ENCODE measurements at regions not wholly inside any gene's neighbourhood (a gene's known extent, or its start where the extent isn't known, plus 50 kb on each side); places are given as distances from the start of the nearest gene placed in this dataset.

GRCh38 chr12:28065374-28065773 is 92.8 kb upstream of the PTHLH start:
- Histone ChIP-seq H3K9me3 (ENCODE audit: low read length) (no peaks in the 10 kb centered on the region), H3K9ac (ENCODE audit: insufficient read depth, low read depth, low read length) (no peak overlapping the region), H3K36me3 (replicated peaks in 1 of 2; ENCODE audit: control insufficient read depth in 1 of 2, insufficient read depth in 2 of 2, low read length in 2 of 2) (no peaks in the 10 kb centered on the region), H3K27me3 (ENCODE audit: control insufficient read depth in 1 of 2, insufficient read depth in 2 of 2, low read length in 2 of 2) (no peaks in the 10 kb centered on the region; a peak in 1 of 5 replicates), H3K79me2 (ENCODE audit: insufficient read depth, low read length) (no peaks in the 10 kb centered on the region), H3K4me3 (replicated peaks in 1 of 3; ENCODE audit: insufficient read depth in 1 of 3, low read depth in 2 of 3, low read length in 3 of 3) (no peak overlapping the region), H3K4me2 (ENCODE audit: low read depth, low read length) (no peak overlapping the region), H4K20me1 (ENCODE audit: insufficient read depth, low read length) (no peaks in the 10 kb centered on the region), H2AFZ (ENCODE audit: low read length) (no peak overlapping the region), H3K4me1 (ENCODE audit: insufficient read depth, low read length) (no peaks in the 10 kb centered on the region), H3K27ac (ENCODE audit: extremely low read length, insufficient read depth, low read length) (no peak overlapping the region)
- ATAC-seq (no peak), FAIRE-seq (no peak), DNase-seq (ENCODE audit: low spot score) (no peak)
- WGBS (ENCODE audit: low lambda C conversion rate) = 0% methylated on average over 2 of the region's 2 CpGs
- CTCF ChIA-PET (ENCODE audit: low intra/inter-chr PET ratio, low total read pairs) = no interaction called here
- intact Hi-C loops (cut with micrococcal nuclease; ENCODE audit: unreplicated experiment) (no loop called here), in situ Hi-C loops (cut with HindIII; ENCODE audit: extremely low pct_ligation_motif_present, low pct_unique_long_range_greater_than_20kb) (no loop called here)
- TF ChIP-seq CERS6 (CRISPR knock-in tag; IDR thresholded peaks at IDR 0.05) (no peak), HNF1A (IDR thresholded peaks at IDR 0.05; ENCODE audit: low read depth) (no peak), HNF1A (CRISPR knock-in tag; IDR thresholded peaks at IDR 0.05; ENCODE audit: borderline replicate concordance) (no peak), ZNF432 (CRISPR knock-in tag; IDR thresholded peaks at IDR 0.05; ENCODE audit: borderline replicate concordance) (no peak), KDM2A (CRISPR knock-in tag; IDR thresholded peaks at IDR 0.05; ENCODE audit: borderline replicate concordance, low read depth) (no peak), ZNF792 (CRISPR knock-in tag; IDR thresholded peaks at IDR 0.05) (no peak), BATF2 (CRISPR knock-in tag; IDR thresholded peaks at IDR 0.05) (no peak), ZNF75D (CRISPR knock-in tag; IDR thresholded peaks at IDR 0.05; ENCODE audit: borderline replicate concordance) (no peak), RARA (CRISPR knock-in tag; IDR thresholded peaks at IDR 0.05) (no peak), MIER3 (CRISPR knock-in tag; IDR thresholded peaks at IDR 0.05; ENCODE audit: borderline replicate concordance) (no peak)
- TF ChIP-seq, protein P1, sequence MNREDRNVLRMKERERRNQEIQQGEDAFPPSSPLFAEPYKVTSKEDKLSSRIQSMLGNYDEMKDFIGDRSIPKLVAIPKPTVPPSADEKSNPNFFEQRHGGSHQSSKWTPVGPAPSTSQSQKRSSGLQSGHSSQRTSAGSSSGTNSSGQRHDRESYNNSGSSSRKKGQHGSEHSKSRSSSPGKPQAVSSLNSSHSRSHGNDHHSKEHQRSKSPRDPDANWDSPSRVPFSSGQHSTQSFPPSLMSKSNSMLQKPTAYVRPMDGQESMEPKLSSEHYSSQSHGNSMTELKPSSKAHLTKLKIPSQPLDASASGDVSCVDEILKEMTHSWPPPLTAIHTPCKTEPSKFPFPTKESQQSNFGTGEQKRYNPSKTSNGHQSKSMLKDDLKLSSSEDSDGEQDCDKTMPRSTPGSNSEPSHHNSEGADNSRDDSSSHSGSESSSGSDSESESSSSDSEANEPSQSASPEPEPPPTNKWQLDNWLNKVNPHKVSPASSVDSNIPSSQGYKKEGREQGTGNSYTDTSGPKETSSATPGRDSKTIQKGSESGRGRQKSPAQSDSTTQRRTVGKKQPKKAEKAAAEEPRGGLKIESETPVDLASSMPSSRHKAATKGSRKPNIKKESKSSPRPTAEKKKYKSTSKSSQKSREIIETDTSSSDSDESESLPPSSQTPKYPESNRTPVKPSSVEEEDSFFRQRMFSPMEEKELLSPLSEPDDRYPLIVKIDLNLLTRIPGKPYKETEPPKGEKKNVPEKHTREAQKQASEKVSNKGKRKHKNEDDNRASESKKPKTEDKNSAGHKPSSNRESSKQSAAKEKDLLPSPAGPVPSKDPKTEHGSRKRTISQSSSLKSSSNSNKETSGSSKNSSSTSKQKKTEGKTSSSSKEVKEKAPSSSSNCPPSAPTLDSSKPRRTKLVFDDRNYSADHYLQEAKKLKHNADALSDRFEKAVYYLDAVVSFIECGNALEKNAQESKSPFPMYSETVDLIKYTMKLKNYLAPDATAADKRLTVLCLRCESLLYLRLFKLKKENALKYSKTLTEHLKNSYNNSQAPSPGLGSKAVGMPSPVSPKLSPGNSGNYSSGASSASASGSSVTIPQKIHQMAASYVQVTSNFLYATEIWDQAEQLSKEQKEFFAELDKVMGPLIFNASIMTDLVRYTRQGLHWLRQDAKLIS (CRISPR knock-in tag; IDR thresholded peaks at IDR 0.05) = no peak
- POLR2A ChIA-PET = no interaction called here
- BruUV-seq (replicated peaks) = no TSS peak
